GM12891 (cell line): ENCODE measurements at regions not wholly inside any gene's neighbourhood (a gene's known extent, or its start where the extent isn't known, plus 50 kb on each side); places are given as distances from the start of the nearest gene placed in this dataset.

ENCODE experiments used
- POLR2A ChIP-seq: IDR thresholded peaks from 2 replicates; pipeline ENCODE4 v1.6.1; 2011; ENCODE audit warnings: low read depth, low read length, control low read depth
- POLR2AphosphoS5 ChIP-seq: IDR thresholded peaks from 2 replicates; pipeline ENCODE4 v1.6.1; 2011; ENCODE audit warnings: low read depth, low read length, control low read depth
- POU2F2 ChIP-seq: IDR thresholded peaks from 2 replicates; pipeline ENCODE4 v1.6.1; 2011; ENCODE audit warnings: low read depth, mild to moderate bottlenecking, control low read depth, low read length, moderate library complexity
- SPI1 ChIP-seq: IDR thresholded peaks from 2 replicates; pipeline ENCODE4 v1.6.1; 2011; ENCODE audit warnings: low read depth, low read length, control low read depth
- TAF1 ChIP-seq: IDR thresholded peaks from 2 replicates; pipeline ENCODE4 v1.6.1; 2011; ENCODE audit warnings: low read depth, low read length, control low read depth

- no peak for TF ChIP-seq POLR2AphosphoS5
- TF ChIP-seq TAF1 = no peak
- no peak for TF ChIP-seq POLR2A
- no peak for TF ChIP-seq SPI1
- no peak for TF ChIP-seq POU2F2
Measured at GRCh38 chr4:175373031-175373430, 439.0 kb downstream of the GPM6A start.
